Transverse colon (tissue), 1 donor: ENCODE measurements at regions not wholly inside any gene's neighbourhood (a gene's known extent, or its start where the extent isn't known, plus 50 kb on each side); places are given as distances from the start of the nearest gene placed in this dataset.

Source experiments
- EP300 ChIP-seq: sonication (generic); formaldehyde crosslinking; IDR thresholded peaks from one replicate; pipeline ENCODE4 v1.6.1; 2017; ENCODE audit warnings: antibody characterized with exemption, low read depth
- POLR2A ChIP-seq: fragments of 450-650 bp; IDR thresholded peaks from one replicate; pipeline ENCODE4 v1.6.1; 2016; ENCODE audit warnings: antibody characterized with exemption, mild to moderate bottlenecking, moderate library complexity

DNA sequence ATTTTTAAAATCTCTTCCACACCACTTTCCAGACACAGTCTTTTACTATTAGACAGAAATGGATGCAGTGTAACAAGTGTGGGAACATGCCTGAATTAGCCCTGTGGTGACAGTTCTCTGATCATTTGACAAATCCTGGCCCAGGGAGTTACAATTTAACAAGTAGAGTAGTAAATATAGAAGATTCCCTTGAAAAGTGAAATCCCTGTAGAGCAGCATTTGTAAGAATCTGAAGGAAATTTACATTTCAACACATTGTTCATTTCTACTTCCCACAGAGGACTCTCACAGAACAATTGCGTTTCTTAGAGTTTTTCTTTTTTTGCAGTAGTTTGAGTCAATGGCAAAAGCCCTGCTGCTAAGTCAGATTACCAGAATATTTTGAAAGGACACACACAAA is 458.3 kb upstream of the BRINP3 start:
- TF ChIP-seq EP300 (no peak), POLR2A (no peak)
